ENCODE measurements at regions not wholly inside any gene's neighbourhood (a gene's known extent, or its start where the extent isn't known, plus 50 kb on each side); places are given as distances from the start of the nearest gene placed in this dataset.

DNA sequence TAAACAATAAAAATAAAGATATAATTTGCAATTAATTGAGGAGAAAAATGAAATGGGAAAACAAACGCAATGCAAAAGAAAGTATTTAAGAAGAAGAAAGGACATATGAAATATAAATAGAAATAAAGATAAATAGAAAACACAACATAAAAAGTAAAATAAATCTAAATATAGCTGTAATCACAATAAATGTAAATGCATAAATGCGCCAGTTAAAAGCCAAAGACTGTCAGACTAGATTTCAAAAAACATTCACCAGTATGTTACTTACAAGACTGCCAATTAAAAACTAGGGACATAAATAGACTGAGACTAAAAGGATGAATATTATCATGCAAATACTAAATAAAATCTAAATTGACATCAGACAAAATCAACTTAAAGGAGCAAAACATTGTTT, 102.4 kb downstream of the KDR start:
- no peak for DNase-seq
- Histone ChIP-seq H3K9me2 (replicated peaks; ENCODE audit: low read length) (no peaks in the 10 kb centered on the region), H3K4me3 (ENCODE audit: low read length) (no peak overlapping the region), H3K27ac (ENCODE audit: low read length) (no peak overlapping the region), H3K27me3 (ENCODE audit: low read length) (no peaks in the 10 kb centered on the region), H4K20me1 (ENCODE audit: low read length) (no peaks in the 10 kb centered on the region), H2AFZ (ENCODE audit: low read length) (no peak overlapping the region), H3K9ac (ENCODE audit: low read length) (no peak overlapping the region), H3K79me2 (ENCODE audit: low read length) (no peaks in the 10 kb centered on the region), H3K4me1 (ENCODE audit: insufficient read depth, low read length) (no peaks in the 10 kb centered on the region), H3K9me3 (ENCODE audit: low read length) (no peaks in the 10 kb centered on the region), H3K4me2 (ENCODE audit: low read length) (no peak overlapping the region), H3F3A (ENCODE audit: low read length, unreplicated experiment) (no peaks in the 10 kb centered on the region), H3K36me3 (ENCODE audit: low read depth, low read length) (no peaks in the 10 kb centered on the region)
- POLR2A ChIA-PET (ENCODE audit: unreplicated experiment): no interaction called here
- TF ChIP-seq, protein P1, sequence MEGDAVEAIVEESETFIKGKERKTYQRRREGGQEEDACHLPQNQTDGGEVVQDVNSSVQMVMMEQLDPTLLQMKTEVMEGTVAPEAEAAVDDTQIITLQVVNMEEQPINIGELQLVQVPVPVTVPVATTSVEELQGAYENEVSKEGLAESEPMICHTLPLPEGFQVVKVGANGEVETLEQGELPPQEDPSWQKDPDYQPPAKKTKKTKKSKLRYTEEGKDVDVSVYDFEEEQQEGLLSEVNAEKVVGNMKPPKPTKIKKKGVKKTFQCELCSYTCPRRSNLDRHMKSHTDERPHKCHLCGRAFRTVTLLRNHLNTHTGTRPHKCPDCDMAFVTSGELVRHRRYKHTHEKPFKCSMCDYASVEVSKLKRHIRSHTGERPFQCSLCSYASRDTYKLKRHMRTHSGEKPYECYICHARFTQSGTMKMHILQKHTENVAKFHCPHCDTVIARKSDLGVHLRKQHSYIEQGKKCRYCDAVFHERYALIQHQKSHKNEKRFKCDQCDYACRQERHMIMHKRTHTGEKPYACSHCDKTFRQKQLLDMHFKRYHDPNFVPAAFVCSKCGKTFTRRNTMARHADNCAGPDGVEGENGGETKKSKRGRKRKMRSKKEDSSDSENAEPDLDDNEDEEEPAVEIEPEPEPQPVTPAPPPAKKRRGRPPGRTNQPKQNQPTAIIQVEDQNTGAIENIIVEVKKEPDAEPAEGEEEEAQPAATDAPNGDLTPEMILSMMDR (conservative IDR thresholded peaks at IDR 0.05; ENCODE audit: low read depth, low read length): no peak
- TF ChIP-seq EZH2phosphoT487 (IDR thresholded peaks at IDR 0.05; ENCODE audit: borderline replicate concordance, low read length) (no peak), EZH2 (IDR thresholded peaks at IDR 0.05; ENCODE audit: low read length, unreplicated experiment) (no peak)
- CTCF ChIA-PET: no interaction called here
- ATAC-seq: no peak
- no TSS peak for BruUV-seq (replicated peaks)
- intact Hi-C loops (cut with micrococcal nuclease): loop anchor here (10.0 kb wide), 1 partner anchor 52 kb away; no protein-coding TSS in a partner anchor

DNA sequence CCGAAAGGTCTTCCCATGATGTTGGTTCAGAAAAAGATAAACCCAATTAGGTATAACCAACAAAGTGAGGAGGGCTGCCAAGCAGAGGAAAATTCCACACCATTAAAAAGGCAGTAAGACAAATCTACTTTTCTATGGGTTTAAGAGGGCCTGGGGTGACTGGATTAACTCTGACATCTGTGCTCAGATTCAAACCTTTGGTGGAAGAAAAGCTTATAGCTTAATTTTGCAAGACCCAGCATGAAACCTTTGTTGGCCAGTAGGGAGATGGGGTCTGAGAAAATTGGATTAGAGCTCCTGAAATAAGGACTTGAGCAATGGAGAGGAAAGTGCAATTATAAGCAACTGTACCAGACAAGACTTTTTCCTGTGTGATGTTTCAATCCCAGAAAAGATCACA, 104.2 kb downstream of the KDR start:
- BruUV-seq (replicated peaks): no TSS peak
- Histone ChIP-seq H3K4me1 (ENCODE audit: insufficient read depth, low read length) (no peaks in the 10 kb centered on the region), H2AFZ (ENCODE audit: low read length) (no peak overlapping the region), H3K4me2 (ENCODE audit: low read length) (no peak overlapping the region), H4K20me1 (ENCODE audit: low read length) (no peaks in the 10 kb centered on the region), H3K79me2 (ENCODE audit: low read length) (no peaks in the 10 kb centered on the region), H3K9ac (ENCODE audit: low read length) (no peak overlapping the region), H3K27ac (ENCODE audit: low read length) (no peak overlapping the region), H3K36me3 (ENCODE audit: low read depth, low read length) (no peaks in the 10 kb centered on the region), H3K27me3 (ENCODE audit: low read length) (no peaks in the 10 kb centered on the region), H3K9me2 (replicated peaks; ENCODE audit: low read length) (no peaks in the 10 kb centered on the region), H3F3A (ENCODE audit: low read length, unreplicated experiment) (no peaks in the 10 kb centered on the region), H3K9me3 (ENCODE audit: low read length) (no peaks in the 10 kb centered on the region), H3K4me3 (ENCODE audit: low read length) (no peak overlapping the region)
- DNase-seq (no peak), ATAC-seq (no peak)
- intact Hi-C loops (cut with micrococcal nuclease): loop anchor here (10.0 kb wide), 1 partner anchor 54 kb away; no protein-coding TSS in a partner anchor
- TF ChIP-seq EZH2 (IDR thresholded peaks at IDR 0.05; ENCODE audit: low read length, unreplicated experiment) (no peak), EZH2phosphoT487 (IDR thresholded peaks at IDR 0.05; ENCODE audit: borderline replicate concordance, low read length) (no peak)
- TF ChIP-seq, protein P1 (conservative IDR thresholded peaks at IDR 0.05; ENCODE audit: low read depth, low read length): no peak
- ChIA-PET POLR2A (ENCODE audit: unreplicated experiment) (no interaction called here), CTCF (no interaction called here)

GRCh38 chr4:55020131-55020530, 105.3 kb downstream of the KDR start:
- Histone ChIP-seq H2AFZ (ENCODE audit: low read length) (no peak overlapping the region), H4K20me1 (ENCODE audit: low read length) (no peaks in the 10 kb centered on the region), H3K4me3 (ENCODE audit: low read length) (no peak overlapping the region), H3K79me2 (ENCODE audit: low read length) (no peaks in the 10 kb centered on the region), H3F3A (ENCODE audit: low read length, unreplicated experiment) (no peaks in the 10 kb centered on the region), H3K9me3 (ENCODE audit: low read length) (no peaks in the 10 kb centered on the region), H3K4me2 (ENCODE audit: low read length) (no peak overlapping the region), H3K27me3 (ENCODE audit: low read length) (no peaks in the 10 kb centered on the region), H3K9me2 (replicated peaks; ENCODE audit: low read length) (0 out of 2 replicates have a peak, but pooled peaks cover 5% of the 10 kb centered on the region), H3K4me1 (ENCODE audit: insufficient read depth, low read length) (no peaks in the 10 kb centered on the region), H3K27ac (ENCODE audit: low read length) (no peak overlapping the region), H3K9ac (ENCODE audit: low read length) (no peak overlapping the region), H3K36me3 (ENCODE audit: low read depth, low read length) (no peaks in the 10 kb centered on the region)
- BruUV-seq (replicated peaks): no TSS peak
- ATAC-seq (no peak), DNase-seq (no peak)
- POLR2A ChIA-PET (ENCODE audit: unreplicated experiment): no interaction called here
- intact Hi-C loops (cut with micrococcal nuclease): loop anchor here (10.0 kb wide), 1 partner anchor 55 kb away; no protein-coding TSS in a partner anchor
- CTCF ChIA-PET: no interaction called here
- TF ChIP-seq EZH2 (IDR thresholded peaks at IDR 0.05; ENCODE audit: low read length, unreplicated experiment) (no peak), EZH2phosphoT487 (IDR thresholded peaks at IDR 0.05; ENCODE audit: borderline replicate concordance, low read length) (no peak)
- TF ChIP-seq, protein P1 (conservative IDR thresholded peaks at IDR 0.05; ENCODE audit: low read depth, low read length): no peak

All from PC-3 (cell line).